Upper lobe of left lung (tissue), 4 donors: ENCODE measurements at regions not wholly inside any gene's neighbourhood (a gene's known extent, or its start where the extent isn't known, plus 50 kb on each side); places are given as distances from the start of the nearest gene placed in this dataset.
"Not testable (repeated sequence)": the region's sequence is repeated elsewhere in the genome, so short reads cannot be mapped to it uniquely, and the experiment has no call there.

ENCODE experiments used
- CTCF ChIP-seq, 6 experiments: fragments of 450-650 bp in 4 of 6; fragments of 200-600 bp in 2 of 6; sonication (generic) in 2 of 6; IDR thresholded peaks; one replicate each; pipeline ENCODE4 v1.5.1; 2016 to 2019; ENCODE audit warnings: antibody characterized with exemption in 6 of 6
- EP300 ChIP-seq, 4 donors: sonication (generic); formaldehyde crosslinking; IDR thresholded peaks; one replicate each; pipeline ENCODE4 v1.5.1; 2017; ENCODE audit warnings: antibody characterized with exemption in 4 of 4, control low read depth in 2 of 4
- POLR2A ChIP-seq, 4 donors: fragments of 450-650 bp; IDR thresholded peaks; one replicate each; pipeline ENCODE4 v1.5.1; 2016 to 2017; ENCODE audit warnings: antibody characterized with exemption in 4 of 4, mild to moderate bottlenecking in 2 of 4

GRCh38 chr4:49286926-49287745 lies 301.1 kb downstream of the CWH43 start:
- TF ChIP-seq CTCF, EP300, POLR2A (IDR thresholded peaks at IDR 0.05): not testable (repeated sequence)
